WTC11 (cell line): ENCODE measurements at regions not wholly inside any gene's neighbourhood (a gene's known extent, or its start where the extent isn't known, plus 50 kb on each side); places are given as distances from the start of the nearest gene placed in this dataset.

ENCODE experiments used
- GABPB1 ChIP-seq: sonication (generic); formaldehyde crosslinking; IDR thresholded peaks from 2 replicates; pipeline ENCODE4 v1.8.1; 2023; ENCODE audit warnings: mild to moderate bottlenecking, missing genetic modification reagents
- GTF2I ChIP-seq: fragments of 250-450 bp; sonication (Bioruptor Pico); conservative IDR thresholded peaks from 2 replicates; pipeline ENCODE4 v1.4.0; 2021; ENCODE audit warnings: mild to moderate bottlenecking
- IRF2 ChIP-seq: sonication (generic); formaldehyde crosslinking; IDR thresholded peaks from 2 replicates; pipeline ENCODE4 v1.8.0; 2022; ENCODE audit warnings: low read depth, missing genetic modification reagents, borderline replicate concordance
- NR2C2 ChIP-seq: sonication (generic); formaldehyde crosslinking; IDR thresholded peaks from 2 replicates; pipeline ENCODE4 v1.8.0; 2022; ENCODE audit warnings: mild to moderate bottlenecking, missing genetic modification reagents
- TEAD4 ChIP-seq: sonication (generic); formaldehyde crosslinking; IDR thresholded peaks from 2 replicates; pipeline ENCODE4 v1.8.0; 2022; ENCODE audit warnings: mild to moderate bottlenecking, missing genetic modification reagents
- TF ChIP-seq, protein P1 (sequence below): fragments of 200-600 bp; IDR thresholded peaks from 2 replicates; pipeline ENCODE4 v1.8.0; 2022; ENCODE audit warnings: antibody characterized with exemption
- TF ChIP-seq, protein P2 (sequence below): sonication (generic); formaldehyde crosslinking; IDR thresholded peaks from 2 replicates; pipeline ENCODE4 v1.8.1; 2023; ENCODE audit warnings: mild to moderate bottlenecking, missing genetic modification reagents, moderate library complexity
- TF ChIP-seq, protein P3 (sequence below): sonication (generic); formaldehyde crosslinking; IDR thresholded peaks from 2 replicates; pipeline ENCODE4 v1.8.0; 2022; ENCODE audit warnings: mild to moderate bottlenecking, missing genetic modification reagents
- TF ChIP-seq, protein P4 (sequence below): sonication (generic); formaldehyde crosslinking; IDR thresholded peaks from 2 replicates; pipeline ENCODE4 v1.8.1; 2022; ENCODE audit warnings: low read depth, mild to moderate bottlenecking, moderate library complexity, missing genetic modification reagents, borderline replicate concordance
- TF ChIP-seq, protein P5 (sequence below): sonication (generic); formaldehyde crosslinking; IDR thresholded peaks from 2 replicates; pipeline ENCODE4 v1.8.1; 2023; ENCODE audit warnings: mild to moderate bottlenecking, missing genetic modification reagents, borderline replicate concordance
- TF ChIP-seq, protein P6 (sequence below): sonication (generic); formaldehyde crosslinking; IDR thresholded peaks from 2 replicates; pipeline ENCODE4 v1.8.0; 2022; ENCODE audit warnings: mild to moderate bottlenecking, missing genetic modification reagents
- TF ChIP-seq, protein P7 (sequence below): sonication (generic); formaldehyde crosslinking; IDR thresholded peaks from 2 replicates; pipeline ENCODE4 v1.8.0; 2022; ENCODE audit warnings: mild to moderate bottlenecking, missing genetic modification reagents

DNA sequence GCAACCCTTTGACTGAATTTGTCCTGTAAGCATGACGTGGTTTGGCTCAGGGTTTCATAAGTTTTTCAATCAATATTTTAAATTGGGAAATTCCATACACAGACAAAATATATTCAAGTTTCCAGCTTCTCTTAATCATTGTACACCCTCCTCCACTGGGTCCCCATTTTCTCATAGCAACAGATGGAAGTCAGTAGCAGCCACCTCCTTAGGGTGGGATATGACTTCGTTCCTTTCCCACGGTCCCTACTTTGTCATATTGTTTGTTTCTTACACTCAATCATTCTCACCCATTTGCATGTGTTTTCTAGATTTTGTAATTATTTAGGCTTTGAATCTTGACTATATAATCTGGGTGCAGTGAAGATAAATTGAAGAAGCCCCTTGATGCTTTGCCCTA, 664.5 kb upstream of the IGFBP7 start:
- TF ChIP-seq, protein P1, sequence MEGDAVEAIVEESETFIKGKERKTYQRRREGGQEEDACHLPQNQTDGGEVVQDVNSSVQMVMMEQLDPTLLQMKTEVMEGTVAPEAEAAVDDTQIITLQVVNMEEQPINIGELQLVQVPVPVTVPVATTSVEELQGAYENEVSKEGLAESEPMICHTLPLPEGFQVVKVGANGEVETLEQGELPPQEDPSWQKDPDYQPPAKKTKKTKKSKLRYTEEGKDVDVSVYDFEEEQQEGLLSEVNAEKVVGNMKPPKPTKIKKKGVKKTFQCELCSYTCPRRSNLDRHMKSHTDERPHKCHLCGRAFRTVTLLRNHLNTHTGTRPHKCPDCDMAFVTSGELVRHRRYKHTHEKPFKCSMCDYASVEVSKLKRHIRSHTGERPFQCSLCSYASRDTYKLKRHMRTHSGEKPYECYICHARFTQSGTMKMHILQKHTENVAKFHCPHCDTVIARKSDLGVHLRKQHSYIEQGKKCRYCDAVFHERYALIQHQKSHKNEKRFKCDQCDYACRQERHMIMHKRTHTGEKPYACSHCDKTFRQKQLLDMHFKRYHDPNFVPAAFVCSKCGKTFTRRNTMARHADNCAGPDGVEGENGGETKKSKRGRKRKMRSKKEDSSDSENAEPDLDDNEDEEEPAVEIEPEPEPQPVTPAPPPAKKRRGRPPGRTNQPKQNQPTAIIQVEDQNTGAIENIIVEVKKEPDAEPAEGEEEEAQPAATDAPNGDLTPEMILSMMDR = no peak
- TF ChIP-seq, protein P2, sequence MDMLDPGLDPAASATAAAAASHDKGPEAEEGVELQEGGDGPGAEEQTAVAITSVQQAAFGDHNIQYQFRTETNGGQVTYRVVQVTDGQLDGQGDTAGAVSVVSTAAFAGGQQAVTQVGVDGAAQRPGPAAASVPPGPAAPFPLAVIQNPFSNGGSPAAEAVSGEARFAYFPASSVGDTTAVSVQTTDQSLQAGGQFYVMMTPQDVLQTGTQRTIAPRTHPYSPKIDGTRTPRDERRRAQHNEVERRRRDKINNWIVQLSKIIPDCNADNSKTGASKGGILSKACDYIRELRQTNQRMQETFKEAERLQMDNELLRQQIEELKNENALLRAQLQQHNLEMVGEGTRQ = no peak
- TF ChIP-seq, protein P3, sequence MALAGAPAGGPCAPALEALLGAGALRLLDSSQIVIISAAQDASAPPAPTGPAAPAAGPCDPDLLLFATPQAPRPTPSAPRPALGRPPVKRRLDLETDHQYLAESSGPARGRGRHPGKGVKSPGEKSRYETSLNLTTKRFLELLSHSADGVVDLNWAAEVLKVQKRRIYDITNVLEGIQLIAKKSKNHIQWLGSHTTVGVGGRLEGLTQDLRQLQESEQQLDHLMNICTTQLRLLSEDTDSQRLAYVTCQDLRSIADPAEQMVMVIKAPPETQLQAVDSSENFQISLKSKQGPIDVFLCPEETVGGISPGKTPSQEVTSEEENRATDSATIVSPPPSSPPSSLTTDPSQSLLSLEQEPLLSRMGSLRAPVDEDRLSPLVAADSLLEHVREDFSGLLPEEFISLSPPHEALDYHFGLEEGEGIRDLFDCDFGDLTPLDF (CRISPR knock-in tag) = no peak
- TF ChIP-seq, protein P4, sequence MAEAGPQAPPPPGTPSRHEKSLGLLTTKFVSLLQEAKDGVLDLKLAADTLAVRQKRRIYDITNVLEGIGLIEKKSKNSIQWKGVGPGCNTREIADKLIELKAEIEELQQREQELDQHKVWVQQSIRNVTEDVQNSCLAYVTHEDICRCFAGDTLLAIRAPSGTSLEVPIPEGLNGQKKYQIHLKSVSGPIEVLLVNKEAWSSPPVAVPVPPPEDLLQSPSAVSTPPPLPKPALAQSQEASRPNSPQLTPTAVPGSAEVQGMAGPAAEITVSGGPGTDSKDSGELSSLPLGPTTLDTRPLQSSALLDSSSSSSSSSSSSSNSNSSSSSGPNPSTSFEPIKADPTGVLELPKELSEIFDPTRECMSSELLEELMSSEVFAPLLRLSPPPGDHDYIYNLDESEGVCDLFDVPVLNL (CRISPR knock-in tag) = no peak
- TF ChIP-seq GTF2I (no peak), NR2C2 (CRISPR knock-in tag) (no peak), IRF2 (no peak), GABPB1 (CRISPR knock-in tag) (no peak), TEAD4 (no peak)
- TF ChIP-seq, protein P5, sequence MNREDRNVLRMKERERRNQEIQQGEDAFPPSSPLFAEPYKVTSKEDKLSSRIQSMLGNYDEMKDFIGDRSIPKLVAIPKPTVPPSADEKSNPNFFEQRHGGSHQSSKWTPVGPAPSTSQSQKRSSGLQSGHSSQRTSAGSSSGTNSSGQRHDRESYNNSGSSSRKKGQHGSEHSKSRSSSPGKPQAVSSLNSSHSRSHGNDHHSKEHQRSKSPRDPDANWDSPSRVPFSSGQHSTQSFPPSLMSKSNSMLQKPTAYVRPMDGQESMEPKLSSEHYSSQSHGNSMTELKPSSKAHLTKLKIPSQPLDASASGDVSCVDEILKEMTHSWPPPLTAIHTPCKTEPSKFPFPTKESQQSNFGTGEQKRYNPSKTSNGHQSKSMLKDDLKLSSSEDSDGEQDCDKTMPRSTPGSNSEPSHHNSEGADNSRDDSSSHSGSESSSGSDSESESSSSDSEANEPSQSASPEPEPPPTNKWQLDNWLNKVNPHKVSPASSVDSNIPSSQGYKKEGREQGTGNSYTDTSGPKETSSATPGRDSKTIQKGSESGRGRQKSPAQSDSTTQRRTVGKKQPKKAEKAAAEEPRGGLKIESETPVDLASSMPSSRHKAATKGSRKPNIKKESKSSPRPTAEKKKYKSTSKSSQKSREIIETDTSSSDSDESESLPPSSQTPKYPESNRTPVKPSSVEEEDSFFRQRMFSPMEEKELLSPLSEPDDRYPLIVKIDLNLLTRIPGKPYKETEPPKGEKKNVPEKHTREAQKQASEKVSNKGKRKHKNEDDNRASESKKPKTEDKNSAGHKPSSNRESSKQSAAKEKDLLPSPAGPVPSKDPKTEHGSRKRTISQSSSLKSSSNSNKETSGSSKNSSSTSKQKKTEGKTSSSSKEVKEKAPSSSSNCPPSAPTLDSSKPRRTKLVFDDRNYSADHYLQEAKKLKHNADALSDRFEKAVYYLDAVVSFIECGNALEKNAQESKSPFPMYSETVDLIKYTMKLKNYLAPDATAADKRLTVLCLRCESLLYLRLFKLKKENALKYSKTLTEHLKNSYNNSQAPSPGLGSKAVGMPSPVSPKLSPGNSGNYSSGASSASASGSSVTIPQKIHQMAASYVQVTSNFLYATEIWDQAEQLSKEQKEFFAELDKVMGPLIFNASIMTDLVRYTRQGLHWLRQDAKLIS (CRISPR knock-in tag) = no peak
- TF ChIP-seq, protein P6, sequence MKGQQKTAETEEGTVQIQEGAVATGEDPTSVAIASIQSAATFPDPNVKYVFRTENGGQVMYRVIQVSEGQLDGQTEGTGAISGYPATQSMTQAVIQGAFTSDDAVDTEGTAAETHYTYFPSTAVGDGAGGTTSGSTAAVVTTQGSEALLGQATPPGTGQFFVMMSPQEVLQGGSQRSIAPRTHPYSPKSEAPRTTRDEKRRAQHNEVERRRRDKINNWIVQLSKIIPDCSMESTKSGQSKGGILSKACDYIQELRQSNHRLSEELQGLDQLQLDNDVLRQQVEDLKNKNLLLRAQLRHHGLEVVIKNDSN = no peak
- TF ChIP-seq, protein P7, sequence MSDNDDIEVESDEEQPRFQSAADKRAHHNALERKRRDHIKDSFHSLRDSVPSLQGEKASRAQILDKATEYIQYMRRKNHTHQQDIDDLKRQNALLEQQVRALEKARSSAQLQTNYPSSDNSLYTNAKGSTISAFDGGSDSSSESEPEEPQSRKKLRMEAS = no peak
